ENCODE measurements at regions not wholly inside any gene's neighbourhood (a gene's known extent, or its start where the extent isn't known, plus 50 kb on each side); places are given as distances from the start of the nearest gene placed in this dataset.
"Not testable (repeated sequence)": the region's sequence is repeated elsewhere in the genome, so short reads cannot be mapped to it uniquely, and the experiment has no call there.

- no peak for DNase-seq (ENCODE audit: low read depth)
Observed at GRCh38 chr2:236901956-236902355, 183.7 kb upstream of the COPS8 start.

- DNase-seq (ENCODE audit: low read depth) = no peak
Observed at GRCh38 chr2:236903978-236904377, 181.7 kb upstream of the COPS8 start.

- DNase-seq (ENCODE audit: low read depth) = no peak
Observed at GRCh38 chr2:236904389-236905263, 181.1 kb upstream of the COPS8 start.

- no peak for DNase-seq (ENCODE audit: low read depth)
Observed at GRCh38 chr2:236905976-236906375, 179.7 kb upstream of the COPS8 start.

GRCh38 chr2:236908439-236909192, 177.1 kb upstream of the COPS8 start:
- DNase-seq (ENCODE audit: low read depth) = no peak

- no peak for DNase-seq (ENCODE audit: low read depth)
Observed at GRCh38 chr2:236909193-236909504, 176.5 kb upstream of the COPS8 start.

- no peak for DNase-seq (ENCODE audit: low read depth)
Observed at GRCh38 chr2:236909802-236910201, 175.9 kb upstream of the COPS8 start.

- no peak for DNase-seq (ENCODE audit: low read depth)
Observed at GRCh38 chr2:236910781-236911495, 174.8 kb upstream of the COPS8 start.

- DNase-seq (ENCODE audit: low read depth) = no peak
Observed at GRCh38 chr2:236912326-236913120, 173.2 kb upstream of the COPS8 start.

GRCh38 chr2:236915186-236915585, 170.5 kb upstream of the COPS8 start:
- DNase-seq (ENCODE audit: low read depth) = no peak

- no peak for DNase-seq (ENCODE audit: low read depth)
Observed at GRCh38 chr2:236915726-236916125, 170.0 kb upstream of the COPS8 start.

- no peak for DNase-seq (ENCODE audit: low read depth)
Observed at GRCh38 chr2:236916181-236916580, 169.5 kb upstream of the COPS8 start.

- DNase-seq (ENCODE audit: low read depth) = no peak
Observed at GRCh38 chr2:236916651-236917050, 169.0 kb upstream of the COPS8 start.

- DNase-seq (ENCODE audit: low read depth) = no peak
Observed at GRCh38 chr2:236917164-236917563, 168.5 kb upstream of the COPS8 start.

GRCh38 chr2:236918545-236918944, 167.1 kb upstream of the COPS8 start:
- DNase-seq (ENCODE audit: low read depth) = no peak

GRCh38 chr2:236919209-236919608, 166.5 kb upstream of the COPS8 start:
- DNase-seq (ENCODE audit: low read depth) = no peak

GRCh38 chr2:236919801-236920379, 165.8 kb upstream of the COPS8 start:
- DNase-seq (ENCODE audit: low read depth) = not testable (repeated sequence)

- DNase-seq (ENCODE audit: low read depth) = no peak
Observed at GRCh38 chr2:236922061-236922460, 163.6 kb upstream of the COPS8 start.

GRCh38 chr2:236928380-236929037, 157.2 kb upstream of the COPS8 start:
- no peak for DNase-seq (ENCODE audit: low read depth)

GRCh38 chr2:236932831-236933361, 152.8 kb upstream of the COPS8 start:
- no peak for DNase-seq (ENCODE audit: low read depth)

- no peak for DNase-seq (ENCODE audit: low read depth)
Observed at GRCh38 chr2:236934166-236934565, 151.5 kb upstream of the COPS8 start.
